ENCODE measurements at regions not wholly inside any gene's neighbourhood (a gene's known extent, or its start where the extent isn't known, plus 50 kb on each side); places are given as distances from the start of the nearest gene placed in this dataset.
A peak's percentile ranks its signal among the peaks of the same experiment; 100 is the strongest.

DNA sequence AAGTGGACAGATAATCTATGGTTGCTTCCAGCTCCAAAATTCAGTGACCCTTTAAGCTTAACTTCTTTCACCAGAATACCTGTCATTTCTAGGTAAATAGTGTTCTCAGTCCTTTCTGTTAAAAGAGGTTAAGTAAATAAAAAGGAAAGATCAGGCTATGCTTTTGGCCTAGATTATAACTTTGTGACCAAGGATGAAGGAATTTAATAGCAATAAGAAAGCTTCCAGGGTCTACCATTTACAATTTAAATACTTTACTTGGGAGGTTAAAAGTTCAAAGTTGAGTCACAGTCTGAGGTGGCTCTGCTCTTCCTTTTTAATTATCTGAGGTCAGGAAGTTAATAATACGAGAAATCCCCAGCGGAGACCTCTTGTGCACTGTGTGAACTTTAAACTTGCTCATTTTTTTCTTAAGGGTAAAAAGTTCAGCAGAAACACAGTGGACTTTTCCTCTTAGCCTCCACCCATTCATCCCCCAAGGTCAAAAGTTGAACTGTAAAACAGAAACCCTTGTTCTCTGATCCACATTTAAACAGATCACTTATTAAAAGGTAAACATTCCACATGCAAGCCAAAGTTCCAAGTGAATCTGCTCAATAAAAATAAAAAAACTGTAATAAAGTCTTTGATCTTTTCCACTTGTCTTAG is 187.1 kb downstream of the NRIP1 start:
- no peaks in the 10 kb centered on the region for H3K9me3 Mint-ChIP-seq
- no peak overlapping the region for H3K27ac Mint-ChIP-seq
- no peak for DNase-seq
- no peaks in the 10 kb centered on the region for H3K36me3 Mint-ChIP-seq (ENCODE audit: low read depth)
- H3K27me3 Mint-ChIP-seq: no peaks in the 10 kb centered on the region
- H3K4me3 Mint-ChIP-seq: no peak overlapping the region
- peaks cover 10% of the 10 kb centered on the region for H3K4me1 Mint-ChIP-seq (ENCODE audit: low read depth)

DNA sequence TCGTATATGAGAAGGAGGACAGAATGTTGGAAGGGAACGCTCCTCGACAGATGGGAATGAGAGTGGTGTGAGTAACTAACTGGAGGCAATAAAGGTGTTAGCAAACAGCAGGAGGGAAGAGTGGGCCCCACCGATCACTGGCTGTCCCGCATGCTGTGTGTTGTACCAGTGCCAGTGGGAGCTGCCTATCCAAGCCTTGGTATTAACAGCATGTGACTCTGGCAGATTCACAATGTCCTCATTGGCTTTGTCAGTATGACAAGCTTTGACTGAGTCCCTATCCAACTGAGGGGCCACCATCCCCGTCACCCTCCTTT is 188.3 kb downstream of the NRIP1 start:
- Mint-ChIP-seq H3K4me1 (ENCODE audit: low read depth) (peaks cover 10% of the 10 kb centered on the region), H3K27me3 (no peaks in the 10 kb centered on the region), H3K4me3 (no peak overlapping the region), H3K36me3 (ENCODE audit: low read depth) (no peaks in the 10 kb centered on the region), H3K27ac (no peak overlapping the region), H3K9me3 (no peaks in the 10 kb centered on the region)
- no peak for DNase-seq

DNA sequence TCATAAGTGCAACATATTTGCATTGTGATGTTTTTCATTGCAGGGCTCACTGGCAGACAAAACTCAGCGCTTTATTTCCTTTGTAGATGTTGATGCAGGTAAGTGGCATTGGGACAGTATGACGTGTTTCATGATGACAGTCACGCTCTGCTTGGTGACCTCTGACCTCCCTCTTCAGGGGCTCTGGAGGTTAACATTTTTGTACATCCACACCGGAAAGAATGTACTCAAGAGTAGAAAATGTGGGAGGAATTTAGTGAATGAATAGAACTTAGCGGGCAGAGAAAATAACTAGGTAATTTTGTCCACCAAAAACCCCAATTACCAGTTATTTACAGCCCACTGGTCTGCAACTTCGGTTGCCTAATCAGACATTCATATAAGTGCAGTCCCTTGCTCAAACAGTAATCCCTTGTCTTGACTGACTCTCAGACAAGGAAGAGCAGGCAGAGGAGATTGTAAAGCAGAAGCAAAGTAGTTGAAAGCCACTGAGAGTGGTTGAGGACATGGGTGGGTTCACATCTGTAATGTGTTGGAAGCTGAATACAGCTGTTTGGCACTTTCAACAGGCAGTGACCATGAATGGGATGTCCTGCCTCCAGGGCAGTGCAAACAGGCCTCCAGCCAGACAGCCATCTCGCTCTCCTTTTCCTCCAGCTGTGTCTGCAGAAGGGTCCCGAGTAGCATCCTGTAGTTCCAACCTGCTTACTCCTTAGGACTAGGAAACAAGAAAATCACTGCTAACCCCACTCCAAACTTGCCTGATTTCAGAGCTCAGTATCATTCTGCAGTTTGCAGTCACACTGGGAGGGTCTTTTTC is 188.9 kb downstream of the NRIP1 start:
- no peaks in the 10 kb centered on the region for H3K36me3 Mint-ChIP-seq (ENCODE audit: low read depth)
- no peak overlapping the region for H3K4me3 Mint-ChIP-seq
- DNase-seq: no peak
- H3K27me3 Mint-ChIP-seq: no peaks in the 10 kb centered on the region
- peaks cover 10% of the 10 kb centered on the region for H3K4me1 Mint-ChIP-seq (ENCODE audit: low read depth)
- H3K9me3 Mint-ChIP-seq: no peaks in the 10 kb centered on the region
- H3K27ac Mint-ChIP-seq: no peak overlapping the region

DNA sequence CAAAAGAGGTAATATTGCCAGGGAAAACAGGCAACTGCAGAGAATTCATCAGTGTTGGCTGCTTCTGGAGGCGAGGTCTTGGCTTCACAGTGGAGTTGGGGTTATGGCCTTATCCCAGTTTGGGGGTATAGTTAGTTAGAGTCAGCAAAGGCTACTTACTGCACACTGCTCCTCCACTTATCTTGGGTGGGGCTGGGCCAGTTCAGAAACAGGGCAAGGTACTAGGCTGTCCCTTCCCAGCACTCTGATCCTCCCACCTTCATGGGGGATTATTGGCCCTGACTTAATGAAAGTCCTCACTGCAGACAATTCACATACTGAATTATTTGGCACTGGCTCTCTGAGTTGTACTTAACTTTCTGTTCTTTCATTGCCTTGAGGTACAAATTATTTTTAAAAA is 189.6 kb downstream of the NRIP1 start:
- Mint-ChIP-seq H3K27me3 (no peaks in the 10 kb centered on the region), H3K36me3 (ENCODE audit: low read depth) (no peaks in the 10 kb centered on the region), H3K4me3 (no peak overlapping the region), H3K9me3 (no peaks in the 10 kb centered on the region), H3K4me1 (ENCODE audit: low read depth) (peaks cover 11% of the 10 kb centered on the region), H3K27ac (no peak overlapping the region)
- no peak for DNase-seq

DNA sequence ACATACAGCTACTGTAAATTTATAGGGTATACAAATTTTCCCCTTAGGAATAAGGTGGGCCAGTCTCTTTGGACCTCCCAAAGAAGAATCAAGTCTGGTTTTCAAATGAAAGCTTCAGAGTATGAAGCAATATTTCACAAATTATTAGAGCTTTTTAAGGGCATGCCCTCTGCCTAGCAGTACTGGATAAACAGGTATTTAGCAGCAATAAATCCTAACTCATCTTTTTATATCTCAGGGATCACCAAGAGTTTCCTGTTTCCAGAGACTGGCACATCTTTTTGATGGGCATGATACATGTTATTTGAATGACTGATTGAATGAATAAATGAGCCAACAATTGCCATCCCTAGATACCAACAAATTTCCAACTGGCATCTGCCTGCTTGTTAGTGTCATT is 190.4 kb downstream of the NRIP1 start:
- no peak overlapping the region for H3K27ac Mint-ChIP-seq
- no peak for DNase-seq
- peaks cover 10% of the 10 kb centered on the region for H3K4me1 Mint-ChIP-seq (ENCODE audit: low read depth)
- H3K9me3 Mint-ChIP-seq: no peaks in the 10 kb centered on the region
- no peaks in the 10 kb centered on the region for H3K27me3 Mint-ChIP-seq
- no peaks in the 10 kb centered on the region for H3K36me3 Mint-ChIP-seq (ENCODE audit: low read depth)
- no peak overlapping the region for H3K4me3 Mint-ChIP-seq

DNA sequence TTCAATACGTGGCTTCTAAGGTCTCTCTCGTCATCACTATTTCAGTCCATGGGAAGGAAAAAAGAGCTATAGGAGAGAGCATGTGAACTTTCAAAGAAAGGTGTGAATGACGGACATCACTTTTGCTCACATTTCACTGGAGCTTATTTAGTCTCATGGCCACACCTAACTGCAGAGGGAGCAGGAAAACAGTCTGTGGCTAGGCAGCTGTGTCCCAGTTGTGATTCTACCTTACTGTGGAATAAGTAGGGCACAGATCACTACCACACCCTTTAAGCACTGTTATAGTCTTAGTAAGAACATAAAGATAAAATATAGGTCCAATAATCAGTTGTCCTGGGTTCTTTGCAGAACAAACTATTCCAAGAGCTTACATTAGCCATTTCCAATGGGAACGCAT is 192.9 kb downstream of the NRIP1 start:
- Mint-ChIP-seq H3K9me3 (no peaks in the 10 kb centered on the region), H3K36me3 (ENCODE audit: low read depth) (no peaks in the 10 kb centered on the region), H3K4me1 (ENCODE audit: low read depth) (peaks cover 10% of the 10 kb centered on the region), H3K4me3 (no peak overlapping the region), H3K27me3 (peaks cover 7% of the 10 kb centered on the region), H3K27ac (no peak overlapping the region)
- DNase-seq: no peak

DNA sequence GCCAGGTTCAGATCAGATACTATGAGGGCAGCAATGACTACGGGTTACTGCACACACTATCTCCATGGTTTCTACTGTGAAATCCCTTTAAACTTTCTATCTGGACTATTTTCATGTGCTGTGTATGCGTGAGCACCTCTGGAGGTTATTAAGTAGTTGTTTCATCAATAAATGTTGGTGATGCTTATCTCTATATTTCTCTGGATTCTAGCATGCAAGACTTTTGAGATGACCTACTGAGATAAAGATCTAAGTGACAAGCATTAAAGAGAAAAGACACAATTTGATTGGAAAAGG is 194.0 kb downstream of the NRIP1 start:
- no peak for DNase-seq
- Mint-ChIP-seq H3K36me3 (ENCODE audit: low read depth) (no peaks in the 10 kb centered on the region), H3K4me3 (no peak overlapping the region), H3K27me3 (peaks cover 7% of the 10 kb centered on the region), H3K4me1 (ENCODE audit: low read depth) (peaks cover 10% of the 10 kb centered on the region), H3K9me3 (no peaks in the 10 kb centered on the region), H3K27ac (no peak overlapping the region)

DNA sequence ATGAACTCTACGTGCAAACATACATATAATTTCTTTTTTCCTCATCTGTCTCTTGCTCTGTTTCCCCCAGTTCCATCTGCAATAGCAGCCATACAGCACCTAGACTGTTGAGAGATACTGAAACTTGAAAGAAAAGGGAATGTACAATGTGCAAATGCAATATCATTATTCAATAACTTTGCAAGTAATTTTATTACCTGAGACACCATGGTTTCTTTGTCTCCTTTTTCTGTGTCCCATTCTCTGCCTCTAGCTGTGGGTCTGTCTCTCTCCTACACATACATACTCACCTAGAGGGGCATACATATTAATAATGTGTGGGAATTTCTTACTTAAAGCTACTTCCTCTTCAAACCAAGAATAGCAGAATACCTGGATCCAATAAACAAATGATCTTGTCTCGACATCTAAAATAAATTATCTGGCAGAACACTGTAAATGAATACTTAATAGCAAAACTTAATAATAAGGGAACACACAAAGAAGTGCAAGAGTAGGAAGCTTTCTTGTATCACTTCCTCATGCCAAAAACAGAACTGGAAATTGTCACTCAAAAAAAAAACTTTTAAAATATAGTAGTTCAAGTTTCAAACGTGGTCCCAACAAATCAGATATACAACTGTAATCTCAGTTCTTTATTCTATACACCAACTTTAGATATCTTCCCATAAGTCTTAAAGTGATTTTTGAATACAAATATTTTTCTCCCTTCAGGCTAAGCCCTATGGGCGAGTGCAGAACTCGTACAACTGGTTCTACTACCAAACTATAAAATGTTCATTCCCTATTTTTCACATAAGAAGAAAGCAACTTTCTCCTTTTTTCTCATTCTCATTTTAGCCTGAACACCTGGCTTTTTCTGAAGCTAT is 194.6 kb downstream of the NRIP1 start:
- H3K4me1 Mint-ChIP-seq (ENCODE audit: low read depth): peaks cover 10% of the 10 kb centered on the region

DNA sequence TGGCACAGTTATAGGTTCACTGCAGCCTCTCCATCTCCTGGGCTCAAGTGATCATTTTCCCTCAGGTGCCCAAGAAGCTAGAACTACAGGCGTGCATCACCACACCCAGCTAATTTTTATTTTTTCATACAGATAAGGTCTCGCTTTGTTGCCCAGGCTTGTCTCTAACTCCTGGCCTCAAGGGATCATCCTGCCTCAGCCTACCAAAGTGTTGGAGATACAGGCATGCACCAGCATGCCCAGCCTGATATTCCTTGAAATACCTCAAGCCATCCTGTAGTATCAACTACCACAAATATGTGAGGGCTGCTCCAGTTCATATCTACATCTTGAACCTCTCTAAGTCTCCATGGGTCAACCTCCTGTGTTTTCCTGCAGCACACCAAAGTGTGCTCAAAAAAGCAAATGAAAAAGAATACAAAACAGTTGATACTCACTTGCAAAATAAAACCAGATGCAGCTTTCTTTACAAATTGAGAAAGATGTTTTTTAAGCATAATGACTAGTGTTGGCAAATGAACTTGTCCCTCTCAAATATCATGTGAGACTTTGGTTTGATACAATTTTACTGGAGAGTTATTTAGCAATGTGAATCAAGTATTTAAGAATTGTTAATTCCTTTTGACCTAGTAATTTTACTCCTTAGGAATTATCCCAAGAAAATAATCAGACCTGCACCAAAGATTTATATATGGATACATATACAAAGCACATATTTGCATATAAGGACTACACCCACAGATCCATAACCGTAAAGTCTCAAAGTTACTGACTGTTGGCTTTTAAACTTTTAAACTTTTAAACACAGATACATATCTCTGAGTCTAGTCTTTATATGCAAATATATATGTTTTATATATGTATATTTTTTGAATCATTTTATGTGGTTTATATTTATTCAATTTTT is 197.7 kb downstream of the NRIP1 start:
- DNase-seq: no peak
- Mint-ChIP-seq H3K4me1 (ENCODE audit: low read depth) (peaks cover 12% of the 10 kb centered on the region), H3K27ac (no peak overlapping the region), H3K36me3 (ENCODE audit: low read depth) (no peaks in the 10 kb centered on the region), H3K27me3 (peaks cover 7% of the 10 kb centered on the region), H3K9me3 (no peaks in the 10 kb centered on the region), H3K4me3 (no peak overlapping the region)

More for the DNA sequence above, 194.6 kb downstream of the NRIP1 start:
- no peak overlapping the region for H3K4me3 Mint-ChIP-seq
- H3K9me3 Mint-ChIP-seq: no peaks in the 10 kb centered on the region
- H3K36me3 Mint-ChIP-seq (ENCODE audit: low read depth): no peaks in the 10 kb centered on the region
- no peak overlapping the region for H3K27ac Mint-ChIP-seq
- DNase-seq: no peak
- peaks cover 7% of the 10 kb centered on the region for H3K27me3 Mint-ChIP-seq

DNA sequence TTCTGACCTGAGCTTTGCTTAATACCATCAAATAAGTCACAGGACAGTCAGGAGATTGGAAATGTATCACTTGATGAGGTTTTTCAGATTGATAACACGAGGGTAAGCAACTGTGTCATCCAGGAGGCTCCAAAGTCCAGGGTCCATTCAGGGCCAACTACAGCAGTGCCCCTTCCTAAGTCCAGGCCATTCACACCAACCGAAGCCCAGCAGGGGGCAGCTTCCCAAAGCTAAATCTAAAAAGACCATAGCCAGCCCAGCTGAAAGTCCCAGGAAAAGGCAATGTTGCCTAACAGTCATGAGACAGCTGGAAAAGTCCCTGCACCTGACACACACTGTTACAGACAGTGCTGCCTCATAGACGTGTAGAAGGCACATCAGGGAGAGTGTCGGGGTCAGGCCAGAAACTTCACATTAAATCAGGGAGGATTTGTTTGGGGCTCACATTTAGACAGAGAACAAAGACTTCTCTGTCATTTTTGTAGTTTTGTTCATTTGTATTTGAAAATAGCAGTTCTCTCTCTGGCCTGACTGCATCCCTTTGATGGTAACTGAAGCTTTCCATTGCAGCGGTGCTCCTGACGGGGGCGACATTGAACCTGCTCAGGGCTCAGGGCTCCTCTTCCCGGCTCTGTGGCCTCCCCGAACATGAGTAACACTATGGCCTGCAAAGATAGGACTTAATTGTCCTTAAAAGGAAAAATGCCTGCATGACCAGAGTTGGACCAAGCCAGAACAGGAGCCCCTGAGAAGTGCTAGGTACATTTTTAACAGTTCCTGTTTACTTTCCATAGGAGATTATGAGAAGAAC is 200.4 kb downstream of the NRIP1 start:
- no peaks in the 10 kb centered on the region for H3K9me3 Mint-ChIP-seq
- peaks cover 10% of the 10 kb centered on the region for H3K4me1 Mint-ChIP-seq (ENCODE audit: low read depth)
- H3K27ac Mint-ChIP-seq: no peak overlapping the region
- DNase-seq: peak; percentile 56
- H3K4me3 Mint-ChIP-seq: no peak overlapping the region
- H3K27me3 Mint-ChIP-seq: peaks cover 7% of the 10 kb centered on the region
- no peaks in the 10 kb centered on the region for H3K36me3 Mint-ChIP-seq (ENCODE audit: low read depth)

DNA sequence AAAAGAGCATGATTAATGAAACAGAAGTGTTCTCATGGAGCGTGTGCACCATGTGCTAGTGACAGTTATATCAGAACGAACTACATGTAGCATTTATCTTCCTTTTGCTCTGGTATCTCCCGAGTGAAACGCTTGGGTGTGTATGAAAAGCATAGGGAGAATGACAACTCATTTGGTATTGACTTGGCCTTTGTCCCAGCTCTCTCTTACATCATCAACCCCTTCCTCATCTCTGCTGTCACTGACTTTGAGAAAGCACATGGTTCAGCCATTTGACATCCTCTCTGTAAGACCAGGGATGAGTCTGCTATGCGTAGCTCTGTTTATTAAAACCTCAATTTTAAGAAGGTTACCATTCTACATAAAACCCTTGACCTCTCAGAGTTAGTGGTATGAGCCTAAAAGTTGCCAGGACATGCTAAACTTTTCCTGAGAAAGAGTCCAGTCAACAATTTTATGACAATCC is 201.0 kb downstream of the NRIP1 start:
- Mint-ChIP-seq H3K4me3 (no peak overlapping the region), H3K27me3 (peaks cover 2% of the 10 kb centered on the region)

DNA sequence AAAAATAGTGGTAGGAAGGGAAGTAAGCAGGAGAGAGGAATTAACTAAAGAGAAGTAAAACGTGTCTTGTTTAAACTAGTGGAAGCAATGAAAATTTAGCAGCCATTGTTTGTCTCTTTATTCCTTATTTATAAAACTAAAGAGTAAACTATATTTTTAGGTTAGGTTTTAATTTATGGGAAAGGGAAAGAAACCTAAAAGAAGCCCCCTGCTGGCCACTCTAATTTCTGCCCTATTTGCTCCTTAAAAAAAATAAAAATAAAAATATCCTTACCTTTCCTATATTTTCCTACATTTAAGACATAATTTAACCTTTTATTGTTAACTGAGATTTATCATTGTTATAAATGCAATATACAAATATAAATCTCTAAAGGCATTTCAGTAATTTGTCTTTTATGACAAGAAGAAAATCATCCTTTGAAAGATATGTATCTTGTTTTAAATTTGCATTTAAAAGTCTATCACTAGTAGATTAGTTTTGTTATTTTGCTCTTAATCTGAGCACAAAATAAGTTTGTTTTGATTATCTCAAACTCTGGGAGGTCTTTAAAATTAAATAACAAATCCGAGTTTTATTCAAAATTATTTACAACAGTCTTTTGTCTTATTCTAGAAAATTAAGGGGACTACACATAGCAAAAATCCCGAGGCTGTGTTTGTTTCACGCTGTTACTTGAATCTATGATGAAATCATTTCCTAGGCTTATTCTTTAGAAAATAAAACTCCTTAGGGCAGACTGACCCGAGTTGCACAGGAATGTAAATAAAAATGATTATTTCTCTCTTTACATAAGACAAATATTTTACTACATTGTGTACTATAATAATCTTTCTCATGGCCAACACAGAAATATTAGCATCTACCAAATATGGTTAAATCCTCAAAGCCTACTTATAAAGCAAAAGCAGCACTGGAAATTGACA is 201.7 kb downstream of the NRIP1 start:
- H3K27me3 Mint-ChIP-seq: no peaks in the 10 kb centered on the region
- DNase-seq: no peak
- H3K4me1 Mint-ChIP-seq (ENCODE audit: low read depth): peaks cover 2% of the 10 kb centered on the region
- H3K4me3 Mint-ChIP-seq: no peak overlapping the region
- H3K9me3 Mint-ChIP-seq: no peaks in the 10 kb centered on the region
- no peaks in the 10 kb centered on the region for H3K36me3 Mint-ChIP-seq (ENCODE audit: low read depth)
- H3K27ac Mint-ChIP-seq: no peak overlapping the region

More for the DNA sequence above, 201.0 kb downstream of the NRIP1 start:
- Mint-ChIP-seq H3K36me3 (ENCODE audit: low read depth) (no peaks in the 10 kb centered on the region), H3K4me1 (ENCODE audit: low read depth) (peaks cover 6% of the 10 kb centered on the region), H3K9me3 (no peaks in the 10 kb centered on the region), H3K27ac (no peak overlapping the region)
- no peak for DNase-seq

DNA sequence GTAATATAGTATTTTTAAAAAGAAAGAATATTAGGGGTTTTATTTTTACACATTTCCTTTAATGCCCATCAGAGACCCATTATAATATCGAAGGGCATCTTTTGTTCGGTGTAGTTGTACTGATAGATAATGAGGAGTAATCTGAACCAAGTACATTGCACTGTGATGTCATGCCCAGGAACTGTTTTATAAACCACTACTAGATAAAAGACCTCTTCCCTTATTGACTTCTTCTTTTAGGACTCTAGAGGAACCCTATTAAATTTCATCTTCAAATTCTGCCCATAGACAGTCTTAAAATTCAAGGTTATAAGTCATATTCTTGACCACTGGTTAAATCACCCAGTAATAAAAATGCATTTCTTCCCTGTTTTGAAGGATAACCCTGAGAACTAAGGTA is 206.5 kb downstream of the NRIP1 start:
- no peak overlapping the region for H3K4me3 Mint-ChIP-seq
- H3K27ac Mint-ChIP-seq: no peak overlapping the region
- peaks cover 2% of the 10 kb centered on the region for H3K9me3 Mint-ChIP-seq
- peaks cover 2% of the 10 kb centered on the region for H3K4me1 Mint-ChIP-seq (ENCODE audit: low read depth)
- no peak for DNase-seq
- H3K27me3 Mint-ChIP-seq: no peaks in the 10 kb centered on the region
- no peaks in the 10 kb centered on the region for H3K36me3 Mint-ChIP-seq (ENCODE audit: low read depth)

All from activated T-cell treated with anti-CD3 and anti-CD28 coated beads, Interleukin-2, amount 50 U/mL, for 24 hours (primary cell).